AG08396 (cell line): ENCODE measurements at regions not wholly inside any gene's neighbourhood (a gene's known extent, or its start where the extent isn't known, plus 50 kb on each side); places are given as distances from the start of the nearest gene placed in this dataset.
A peak's percentile ranks its signal among the peaks of the same experiment; 100 is the strongest.

Experiments
- DNase-seq: peaks from one replicate; pipeline ENCODE4 v3.0.0; 2012; ENCODE audit warnings: low spot score, mixed read lengths

DNA sequence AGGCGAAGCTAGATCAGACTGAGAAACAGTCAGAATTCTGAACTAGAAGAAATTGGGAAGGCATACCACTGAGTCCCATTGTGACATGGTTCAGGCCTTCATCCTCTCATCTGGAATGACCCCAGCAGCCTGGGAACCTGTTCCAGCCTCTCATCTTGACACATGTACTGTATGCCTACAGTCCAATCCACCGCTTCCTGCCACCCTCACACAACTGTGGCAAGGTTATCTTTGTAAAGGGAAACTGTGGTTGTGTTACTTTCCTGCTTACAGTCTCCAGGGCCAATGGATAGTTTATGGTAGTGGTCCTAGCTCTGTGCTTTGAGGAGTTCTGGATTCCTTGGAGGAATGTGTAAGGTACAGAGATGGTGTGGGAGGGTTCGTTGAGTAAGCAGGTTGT, 296.9 kb upstream of the TRIB2 start:
- no peak for DNase-seq

DNA sequence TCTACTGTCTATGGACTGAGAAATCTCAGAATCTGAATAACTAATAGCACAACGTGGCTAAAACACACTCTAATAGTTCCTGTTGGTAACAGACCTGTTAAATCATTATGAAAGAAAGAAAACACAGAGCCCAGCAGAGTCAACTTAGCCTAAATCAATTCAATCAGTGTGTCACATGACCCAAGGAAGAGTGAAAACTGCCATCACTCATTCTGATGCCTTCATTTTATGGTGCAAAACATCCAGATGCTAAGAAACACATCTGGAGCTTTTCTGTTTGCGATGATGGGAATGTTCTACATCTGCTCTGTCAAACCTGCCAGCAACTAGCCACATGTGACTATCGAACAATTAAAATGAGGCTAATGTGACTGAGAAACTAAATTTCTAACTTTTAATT, 295.7 kb upstream of the TRIB2 start:
- DNase-seq, result no peak

GRCh38 chr2:12424219-12424618, 292.5 kb upstream of the TRIB2 start:
- DNase-seq, result no peak

DNA sequence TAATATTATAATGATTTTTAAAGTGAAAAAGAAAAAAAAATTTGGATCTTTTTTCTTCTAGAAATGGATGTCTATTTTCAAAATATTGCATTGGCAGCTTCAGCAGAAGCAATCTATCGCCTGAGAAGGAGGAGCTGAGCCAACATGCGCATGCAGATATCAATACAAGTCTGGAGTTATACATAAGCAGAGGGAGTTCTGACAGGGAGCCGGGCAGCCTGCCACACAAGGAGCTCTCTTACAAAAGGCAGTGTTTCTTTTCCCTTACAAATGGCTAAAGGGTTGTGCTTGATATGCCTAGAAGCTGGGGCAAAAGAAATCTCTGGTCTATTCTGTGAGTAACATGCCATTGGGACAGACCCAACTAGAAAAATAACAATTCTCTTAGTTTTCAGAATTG, 291.9 kb upstream of the TRIB2 start:
- DNase-seq, result no peak

DNA sequence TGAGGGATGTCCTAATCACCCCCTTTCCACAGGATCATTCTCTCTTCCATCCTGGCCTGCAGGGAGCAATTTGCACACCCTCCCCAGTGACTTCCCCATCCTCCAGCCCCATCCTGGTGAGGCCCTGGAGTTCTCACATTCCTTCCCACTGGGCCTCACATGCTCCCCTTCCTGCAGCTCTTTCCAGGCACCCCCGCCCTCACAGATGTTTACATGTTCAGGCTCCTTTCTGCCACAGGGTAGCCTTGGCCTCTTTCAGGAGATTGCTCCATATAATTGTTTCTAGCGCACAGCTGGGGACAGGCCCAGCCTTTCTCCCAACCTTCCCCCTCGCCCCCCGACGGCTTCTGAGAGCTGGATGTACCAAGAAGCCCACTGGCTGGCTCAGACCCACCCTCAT, 288.4 kb upstream of the TRIB2 start:
- peak; percentile 16 for DNase-seq

DNA sequence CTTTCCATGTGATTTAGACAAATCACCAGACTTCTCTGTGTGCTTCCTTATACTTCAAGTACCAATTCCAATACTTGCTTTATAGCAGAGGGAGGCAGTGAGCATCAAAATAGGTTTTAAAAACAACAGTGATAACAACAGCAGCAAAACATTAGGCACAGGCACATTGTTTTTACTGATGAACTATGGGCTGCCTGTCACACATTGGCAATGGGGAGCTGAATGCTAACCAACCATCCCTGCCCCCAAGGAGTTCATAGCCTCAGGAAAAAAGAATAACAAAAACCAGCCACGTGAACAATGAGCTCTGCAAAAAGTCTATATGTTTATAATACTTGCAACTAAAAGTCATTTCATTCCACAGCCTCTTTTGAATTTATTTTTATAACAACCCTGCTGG, 287.9 kb upstream of the TRIB2 start:
- DNase-seq, result peak; percentile 21

DNA sequence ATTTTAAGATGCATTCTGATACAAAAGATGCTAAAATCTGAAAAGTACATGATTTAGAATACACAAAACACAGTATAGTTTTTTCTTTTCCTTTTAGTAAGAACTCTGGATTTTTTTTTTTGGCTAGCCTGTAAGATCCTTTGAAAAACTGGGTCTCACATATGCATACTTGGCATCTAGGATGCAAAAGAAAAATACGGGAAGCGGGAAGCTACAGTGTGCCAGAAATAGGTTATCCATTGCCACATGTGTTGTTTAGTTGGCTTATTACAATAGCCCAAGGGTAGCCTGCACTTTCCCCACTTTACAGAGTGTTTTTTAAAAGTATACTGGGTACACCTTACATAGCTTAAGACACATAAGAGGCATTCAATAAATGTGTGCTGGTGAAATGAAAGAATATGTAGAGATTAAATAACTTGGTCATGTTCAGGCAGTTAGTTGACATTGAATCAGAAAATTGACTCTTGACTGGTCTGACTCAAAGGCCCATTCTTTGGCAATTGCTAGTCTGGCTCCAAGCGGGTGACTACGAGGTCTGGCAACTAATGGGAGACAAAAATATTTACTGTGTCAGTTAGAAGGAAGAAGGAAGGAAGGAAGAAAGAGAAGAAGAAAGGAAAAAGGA, 286.8 kb upstream of the TRIB2 start:
- peak; percentile 39 for DNase-seq

DNA sequence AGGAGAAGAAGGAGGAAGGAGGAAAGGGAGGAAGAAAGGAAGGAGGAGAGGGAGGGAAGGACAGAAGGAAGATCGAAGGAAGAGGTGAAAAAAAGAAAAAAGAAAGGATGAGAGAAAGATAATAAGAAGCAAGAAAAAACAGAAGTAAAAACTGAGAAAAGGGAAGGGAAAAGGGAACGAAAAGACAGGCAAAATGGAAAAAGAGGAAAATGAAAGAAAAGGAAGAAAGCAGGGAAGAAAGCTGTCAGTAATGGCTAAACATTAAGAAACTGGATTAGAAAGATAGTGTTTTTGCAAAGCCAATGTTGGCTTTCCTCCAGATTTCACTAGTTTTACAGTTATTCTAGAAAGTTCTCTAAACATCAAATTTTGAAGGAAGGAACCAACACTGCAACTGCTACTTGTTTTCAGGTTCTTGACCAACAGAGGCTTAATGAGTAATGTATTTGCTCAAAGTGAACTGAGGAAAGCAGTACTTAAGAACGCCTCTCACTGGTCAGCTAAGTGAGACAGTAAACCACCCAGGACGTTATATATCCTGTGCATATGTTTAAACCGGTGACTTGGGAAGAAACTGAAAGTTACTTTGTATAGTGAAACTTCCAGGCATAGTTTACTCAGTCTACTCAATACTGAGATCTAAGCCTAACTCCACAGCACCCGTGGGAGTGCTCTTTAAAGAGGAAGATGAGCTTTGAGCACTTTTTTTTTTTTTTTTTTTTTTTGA, 286.2 kb upstream of the TRIB2 start:
- DNase-seq, result no peak

DNA sequence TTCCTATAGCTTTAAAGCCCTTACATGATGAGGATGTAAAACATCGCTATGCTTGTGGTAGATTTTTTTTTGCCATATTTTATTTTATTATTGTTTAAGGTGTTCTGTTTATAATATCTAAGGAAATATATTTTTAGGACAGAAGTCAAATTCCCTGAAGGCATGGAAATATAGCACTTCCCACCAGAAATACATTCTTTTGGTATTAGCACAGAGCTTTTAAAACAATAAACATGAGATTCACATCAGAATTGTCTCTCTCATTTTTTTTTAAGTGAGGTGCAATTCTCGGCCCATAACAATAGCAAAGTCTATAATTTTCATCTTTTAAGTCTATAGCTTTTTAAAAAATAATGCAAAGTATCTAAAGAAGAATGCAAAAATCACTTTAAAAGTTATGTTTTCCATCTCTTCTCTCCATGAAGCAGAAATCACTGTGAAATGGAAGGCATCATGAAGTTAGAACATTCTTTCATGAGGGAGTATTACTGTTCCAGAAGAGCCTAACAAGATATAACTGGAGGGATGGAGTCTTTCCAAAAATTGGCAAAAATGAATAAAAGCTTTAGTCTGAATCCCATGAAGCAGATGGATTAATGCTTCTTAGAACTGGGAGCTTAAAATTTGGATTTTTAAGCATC, 283.6 kb upstream of the TRIB2 start:
- no peak for DNase-seq

GRCh38 chr2:12433626-12433990, 283.1 kb upstream of the TRIB2 start:
- no peak for DNase-seq

DNA sequence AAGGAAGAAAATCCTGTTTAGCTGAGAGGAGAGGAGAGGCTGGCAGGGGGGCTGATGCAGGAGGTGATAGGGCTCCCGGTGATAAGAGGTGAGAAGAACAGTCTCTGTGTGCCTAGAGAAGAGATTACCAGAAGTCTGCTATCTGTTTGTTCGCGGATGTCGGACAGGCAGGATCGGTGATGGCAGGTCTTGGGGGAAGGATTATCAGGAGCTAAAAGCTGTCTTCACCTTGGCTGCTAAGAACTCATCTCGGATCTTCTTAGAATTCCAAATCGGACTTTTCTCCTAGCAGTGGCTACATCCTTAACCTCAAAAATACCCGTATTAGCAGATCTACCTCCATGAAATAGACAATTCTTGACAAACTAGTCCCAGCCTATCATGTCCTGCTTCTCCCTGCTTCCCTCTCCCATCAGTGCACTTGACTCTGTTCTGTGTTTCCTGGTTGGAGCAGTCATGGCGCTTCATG, 282.1 kb upstream of the TRIB2 start:
- DNase-seq, result no peak

GRCh38 chr2:12435430-12436222, 281.1 kb upstream of the TRIB2 start:
- no peak for DNase-seq

DNA sequence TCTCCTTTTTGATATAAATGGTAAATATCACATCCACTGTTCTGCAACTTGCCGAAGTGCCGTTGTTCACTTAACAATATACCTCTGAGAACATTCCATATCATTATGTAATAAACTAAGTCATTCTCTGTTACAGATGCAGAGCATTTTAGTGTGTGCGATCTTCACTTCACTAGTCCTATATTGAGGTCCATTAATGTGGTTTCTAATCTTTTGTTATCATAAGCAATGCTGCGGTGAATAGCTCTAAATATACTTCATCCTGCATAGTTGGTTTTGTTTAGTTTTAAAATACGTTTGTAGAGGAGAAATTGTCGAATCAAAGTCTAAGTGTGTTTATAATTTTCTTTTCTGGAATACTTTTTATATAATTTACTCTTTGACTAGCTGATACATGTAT, 280.3 kb upstream of the TRIB2 start:
- DNase-seq, result no peak

DNA sequence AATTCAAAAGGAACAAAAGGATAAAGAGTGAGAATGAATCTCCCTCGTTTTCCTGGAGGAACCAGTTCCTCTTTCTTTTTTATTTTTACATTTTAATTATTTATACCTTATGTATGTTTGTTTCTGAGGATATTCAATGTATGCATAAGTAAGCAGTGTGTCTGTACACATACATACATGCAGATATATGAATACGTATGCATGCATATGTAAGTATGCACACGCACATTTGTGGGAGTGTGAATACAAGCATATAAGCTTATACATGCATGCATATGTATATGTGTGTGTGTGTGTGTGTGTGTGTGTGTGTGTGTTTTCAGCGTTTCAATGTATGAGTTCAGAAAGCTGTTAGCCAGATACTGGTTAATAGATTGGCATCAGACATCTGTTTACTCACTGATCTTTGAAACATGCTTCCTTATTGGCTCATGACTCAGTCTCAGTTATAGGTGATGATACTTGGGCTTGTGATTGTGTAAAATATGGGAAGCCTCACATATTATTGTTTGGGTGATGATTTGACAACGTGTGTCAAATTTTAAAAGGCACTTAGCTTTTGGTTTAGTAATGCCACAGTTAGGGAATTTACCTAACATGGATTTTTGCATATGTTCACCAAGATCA, 279.7 kb upstream of the TRIB2 start:
- DNase-seq, result no peak

GRCh38 chr2:12440731-12441130, 276.0 kb upstream of the TRIB2 start:
- no peak for DNase-seq

- no peak for DNase-seq
Measured at GRCh38 chr2:12441750-12442475, 274.8 kb upstream of the TRIB2 start.

GRCh38 chr2:12442476-12442847, 274.3 kb upstream of the TRIB2 start:
- DNase-seq, result no peak

GRCh38 chr2:12448846-12449505, 267.8 kb upstream of the TRIB2 start:
- no peak for DNase-seq

DNA sequence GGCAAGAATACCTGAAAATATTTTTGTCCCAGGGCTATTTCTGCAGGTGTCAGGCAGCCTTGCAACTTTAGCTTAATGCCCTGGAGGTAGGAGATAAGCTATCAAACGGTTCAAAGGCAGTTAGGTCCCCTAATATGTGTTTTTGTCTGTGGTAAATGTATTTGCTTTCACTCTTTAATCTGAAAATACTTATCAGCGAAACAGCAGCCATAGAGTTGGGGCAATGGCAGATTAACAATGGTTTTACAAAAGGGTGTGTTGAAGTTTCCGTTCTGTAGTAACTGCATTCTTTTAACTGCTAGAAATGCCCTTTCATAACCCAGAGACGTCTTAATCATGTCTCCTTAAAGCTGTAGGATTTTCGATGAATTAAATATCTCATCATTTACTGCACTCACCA, 265.0 kb upstream of the TRIB2 start:
- DNase-seq, result no peak

- peak; percentile 26 for DNase-seq
Measured at GRCh38 chr2:12452185-12452584, 264.6 kb upstream of the TRIB2 start.

GRCh38 chr2:12453731-12454130, 263.0 kb upstream of the TRIB2 start:
- DNase-seq, result no peak
